Activated CD8-positive, alpha-beta T cell treated with anti-CD3 and anti-CD28 coated beads for 36 hours (primary cell): ENCODE measurements at regions not wholly inside any gene's neighbourhood (a gene's known extent, or its start where the extent isn't known, plus 50 kb on each side); places are given as distances from the start of the nearest gene placed in this dataset.
"Not testable (repeated sequence)": the region's sequence is repeated elsewhere in the genome, so short reads cannot be mapped to it uniquely, and the experiment has no call there.

ENCODE experiments used
- ATAC-seq: fragments of 200-7000 bp; cut with Tn5 transposase; one replicate; pipeline ENCODE4 v1.10.0; 2021; ENCODE audit warnings: mild to moderate bottlenecking, moderate library complexity
- CTCF ChIA-PET: fragments of 350-600 bp; sonication (Branson Sonifier 250); formaldehyde crosslinking; loops from one replicate; lab custom pipeline; 2021; ENCODE audit warnings: antibody characterized with exemption; lab: Charles Lee
- POLR2A ChIA-PET: fragments of 350-600 bp; sonication (Branson Sonifier 250); formaldehyde crosslinking; loops from one replicate; lab custom pipeline; 2021; ENCODE audit warnings: antibody characterized with exemption; lab: Charles Lee
- DNase-seq: peaks from one replicate; pipeline ENCODE4 v3.0.0-alpha.2; 2020
- H3K27ac Mint-ChIP-seq: one replicate; pipeline ENCODE4 v1.8.0; 2021; ENCODE audit warnings: mild to moderate bottlenecking, mixed read lengths
- H3K27me3 Mint-ChIP-seq: one replicate; pipeline ENCODE4 v1.8.0; 2021; ENCODE audit warnings: mixed read lengths
- H3K36me3 Mint-ChIP-seq: one replicate; pipeline ENCODE4 v1.8.0; 2021; ENCODE audit warnings: low read depth, mixed read lengths
- H3K4me1 Mint-ChIP-seq: one replicate; pipeline ENCODE4 v1.8.0; 2021; ENCODE audit warnings: low read depth, mixed read lengths
- H3K4me3 Mint-ChIP-seq: one replicate; pipeline ENCODE4 v1.8.0; 2021; ENCODE audit warnings: mild to moderate bottlenecking, moderate library complexity, mixed read lengths
- H3K9me3 Mint-ChIP-seq: one replicate; pipeline ENCODE4 v1.8.0; 2021; ENCODE audit warnings: mixed read lengths
- intact Hi-C: fragments of 100-400 bp; cut with micrococcal nuclease; formaldehyde crosslinking; loops from one replicate; pipeline ENCODE4 v1.10.0; 2022
- TF ChIP-seq, protein P1 (sequence below): fragments of 200-600 bp; IDR thresholded peaks from one replicate; pipeline ENCODE4 v1.8.0; 2022; ENCODE audit warnings: antibody characterized with exemption, mild to moderate bottlenecking

DNA sequence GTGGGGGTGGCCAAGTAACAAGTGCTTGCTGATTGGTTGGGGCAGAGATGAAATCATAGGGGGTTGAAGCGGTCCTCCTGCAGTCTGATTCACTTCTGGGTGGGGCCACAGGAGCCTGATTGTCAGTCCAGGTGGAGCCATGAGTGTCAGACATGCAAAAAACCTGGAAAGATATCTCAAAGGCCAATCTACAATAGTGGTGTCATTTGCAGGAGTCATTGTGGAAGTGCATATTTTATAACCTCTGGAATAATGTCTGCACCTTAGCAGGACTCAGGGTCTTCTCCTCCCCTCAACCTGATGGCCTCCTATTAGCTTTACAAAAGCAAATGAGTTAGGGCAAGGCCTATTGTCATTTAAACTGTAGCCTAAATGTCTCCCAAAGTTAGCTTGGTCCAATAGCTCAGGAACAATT is 241.4 kb downstream of the NUAK1 start:
- no peaks in the 10 kb centered on the region for H3K4me1 Mint-ChIP-seq
- no peaks in the 10 kb centered on the region for H3K36me3 Mint-ChIP-seq
- H3K27me3 Mint-ChIP-seq = peaks cover 4% of the 10 kb centered on the region
- DNase-seq = no peak
- POLR2A ChIA-PET = no interaction called here
- CTCF ChIA-PET = no interaction called here
- H3K9me3 Mint-ChIP-seq = no peaks in the 10 kb centered on the region
- intact Hi-C loops = no loop called here
- no peak overlapping the region for H3K27ac Mint-ChIP-seq
- no peak for ATAC-seq
- TF ChIP-seq, protein P1, sequence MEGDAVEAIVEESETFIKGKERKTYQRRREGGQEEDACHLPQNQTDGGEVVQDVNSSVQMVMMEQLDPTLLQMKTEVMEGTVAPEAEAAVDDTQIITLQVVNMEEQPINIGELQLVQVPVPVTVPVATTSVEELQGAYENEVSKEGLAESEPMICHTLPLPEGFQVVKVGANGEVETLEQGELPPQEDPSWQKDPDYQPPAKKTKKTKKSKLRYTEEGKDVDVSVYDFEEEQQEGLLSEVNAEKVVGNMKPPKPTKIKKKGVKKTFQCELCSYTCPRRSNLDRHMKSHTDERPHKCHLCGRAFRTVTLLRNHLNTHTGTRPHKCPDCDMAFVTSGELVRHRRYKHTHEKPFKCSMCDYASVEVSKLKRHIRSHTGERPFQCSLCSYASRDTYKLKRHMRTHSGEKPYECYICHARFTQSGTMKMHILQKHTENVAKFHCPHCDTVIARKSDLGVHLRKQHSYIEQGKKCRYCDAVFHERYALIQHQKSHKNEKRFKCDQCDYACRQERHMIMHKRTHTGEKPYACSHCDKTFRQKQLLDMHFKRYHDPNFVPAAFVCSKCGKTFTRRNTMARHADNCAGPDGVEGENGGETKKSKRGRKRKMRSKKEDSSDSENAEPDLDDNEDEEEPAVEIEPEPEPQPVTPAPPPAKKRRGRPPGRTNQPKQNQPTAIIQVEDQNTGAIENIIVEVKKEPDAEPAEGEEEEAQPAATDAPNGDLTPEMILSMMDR = no peak
- no peak overlapping the region for H3K4me3 Mint-ChIP-seq

DNA sequence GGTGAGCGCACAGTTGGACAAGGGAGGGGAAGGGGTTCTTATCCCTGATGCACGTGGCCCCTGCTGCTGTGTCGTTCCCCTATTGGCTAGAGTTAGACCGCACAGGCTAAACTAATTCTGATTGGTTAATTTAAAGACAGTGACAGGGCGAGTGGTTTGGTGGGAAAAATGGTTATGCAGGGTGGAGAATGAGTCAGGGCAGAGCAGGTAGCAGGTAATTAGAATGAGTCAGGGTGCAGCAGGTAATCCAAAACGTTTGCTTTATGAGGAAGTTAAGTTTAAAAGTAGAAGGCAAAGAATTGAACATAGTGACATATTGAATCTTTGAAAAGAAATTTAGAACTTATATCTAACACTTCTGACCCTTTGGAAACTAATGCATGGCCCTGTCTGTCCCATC is 240.5 kb downstream of the NUAK1 start:
- H3K36me3 Mint-ChIP-seq, H3K4me1 Mint-ChIP-seq, ATAC-seq, intact Hi-C loops, POLR2A ChIA-PET, H3K4me3 Mint-ChIP-seq, H3K9me3 Mint-ChIP-seq, H3K27ac Mint-ChIP-seq, CTCF ChIA-PET, DNase-seq, H3K27me3 Mint-ChIP-seq: not testable (repeated sequence)

DNA sequence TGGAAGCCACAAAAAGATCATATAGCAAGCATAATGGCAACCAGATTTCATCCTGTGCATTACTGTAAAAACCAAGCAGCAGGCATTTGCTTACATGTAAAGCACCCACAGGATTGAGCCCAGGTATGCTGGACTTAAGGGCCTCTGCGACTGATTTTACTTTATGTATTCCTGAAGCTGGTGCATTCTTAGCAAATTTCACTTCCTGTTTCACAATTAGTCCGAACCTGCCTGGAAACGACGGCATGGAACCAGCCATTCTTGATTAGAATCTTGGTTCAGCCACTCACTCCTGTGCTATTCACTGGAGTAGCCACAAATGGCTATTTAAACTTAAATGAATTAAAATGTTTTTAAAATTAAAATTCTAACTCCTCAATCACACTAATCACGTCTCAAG is 239.2 kb downstream of the NUAK1 start:
- Mint-ChIP-seq H3K27me3 (peaks cover 4% of the 10 kb centered on the region), H3K4me3 (no peak overlapping the region), H3K9me3 (no peaks in the 10 kb centered on the region), H3K36me3 (no peaks in the 10 kb centered on the region), H3K4me1 (no peaks in the 10 kb centered on the region), H3K27ac (no peak overlapping the region)
- no peak for DNase-seq
- ChIA-PET POLR2A (no interaction called here), CTCF (no interaction called here)
- no peak for ATAC-seq
- TF ChIP-seq, protein P1 = no peak
- intact Hi-C loops = no loop called here

- Mint-ChIP-seq H3K4me3 (no peak overlapping the region), H3K36me3 (no peaks in the 10 kb centered on the region), H3K9me3 (peaks cover 1% of the 10 kb centered on the region), H3K4me1 (no peaks in the 10 kb centered on the region), H3K27me3 (no peaks in the 10 kb centered on the region), H3K27ac (no peak overlapping the region)
- CTCF ChIA-PET = no interaction called here
- POLR2A ChIA-PET = interaction anchor here (1.2 kb wide), 1 partner anchor 16 kb away, joined by 3 read pairs; no protein-coding TSS in a partner anchor
- TF ChIP-seq, protein P1 = no peak
- DNase-seq (no peak), ATAC-seq (no peak)
- intact Hi-C loops = no loop called here
These were observed 232.2 kb downstream of the NUAK1 start for GRCh38 chr12:105906561-105906960.

DNA sequence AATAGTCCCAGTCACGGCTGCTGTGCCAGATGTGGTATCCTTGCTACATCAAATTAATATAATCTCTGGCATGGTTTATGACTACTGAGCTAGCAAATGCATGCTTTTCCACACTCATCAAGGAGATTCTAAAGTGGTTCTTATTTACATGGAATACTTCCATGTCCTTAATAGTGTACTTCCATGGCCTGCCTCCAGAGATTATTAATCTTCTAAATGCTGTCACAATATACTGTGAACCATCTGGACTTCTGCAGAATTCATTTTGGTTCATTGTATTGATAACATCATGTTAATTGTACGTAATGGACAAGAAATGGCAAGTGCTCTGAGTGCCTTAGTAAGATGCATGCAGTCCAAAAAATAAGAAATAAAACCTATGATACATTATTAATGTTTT is 230.8 kb downstream of the NUAK1 start:
- intact Hi-C loops = no loop called here
- peaks cover 1% of the 10 kb centered on the region for H3K9me3 Mint-ChIP-seq

More for the DNA sequence above, 230.8 kb downstream of the NUAK1 start:
- no peaks in the 10 kb centered on the region for H3K4me1 Mint-ChIP-seq
- DNase-seq (no peak), ATAC-seq (no peak)
- TF ChIP-seq, protein P1 = no peak
- no peak overlapping the region for H3K27ac Mint-ChIP-seq
- H3K36me3 Mint-ChIP-seq = no peaks in the 10 kb centered on the region
- no peaks in the 10 kb centered on the region for H3K27me3 Mint-ChIP-seq
- H3K4me3 Mint-ChIP-seq = no peak overlapping the region
- CTCF ChIA-PET = no interaction called here
- POLR2A ChIA-PET = interaction anchor here (1.2 kb wide), 1 partner anchor 15 kb away, joined by 3 read pairs; no protein-coding TSS in a partner anchor
